ENCODE measurements at regions not wholly inside any gene's neighbourhood (a gene's known extent, or its start where the extent isn't known, plus 50 kb on each side); places are given as distances from the start of the nearest gene placed in this dataset.

- no peak for TF ChIP-seq EP300 (IDR thresholded peaks at IDR 0.05)
- TF ChIP-seq CTCF (IDR thresholded peaks at IDR 0.05): no peak
These were observed 312.9 kb upstream of the MSX2 start for GRCh38 chr5:174411479-174411819.
